ENCODE measurements at regions not wholly inside any gene's neighbourhood (a gene's known extent, or its start where the extent isn't known, plus 50 kb on each side); places are given as distances from the start of the nearest gene placed in this dataset.

GRCh38 chr10:76649254-76649653, 988.4 kb downstream of the KCNMA1 start:
- no peak for TF ChIP-seq CTCF (IDR thresholded peaks at IDR 0.05; ENCODE audit: insufficient read depth, low read depth, low read length, missing control alignments)
- no peak for DNase-seq (ENCODE audit: low read depth)
- H3K4me3 ChIP-seq (ENCODE audit: low read length), result no peak overlapping the region

DNA sequence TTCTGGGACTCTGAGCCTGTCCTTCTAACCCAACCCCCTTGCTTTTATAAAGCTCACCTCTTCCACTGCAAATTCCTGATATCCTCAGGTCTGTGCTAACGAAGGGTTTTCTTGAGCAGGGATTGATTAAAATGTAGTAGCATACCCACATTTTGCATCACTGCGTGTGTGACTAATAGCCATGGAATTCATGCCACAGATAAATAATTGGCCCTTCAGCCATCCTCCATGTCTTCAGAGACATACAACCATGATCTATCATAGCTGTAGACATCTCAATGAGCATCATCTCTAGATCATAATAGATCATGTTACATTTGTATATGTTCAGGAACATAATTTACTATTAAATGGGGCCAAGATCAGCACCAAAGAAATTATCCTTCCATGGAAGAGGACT, 990.3 kb downstream of the KCNMA1 start:
- H3K4me3 ChIP-seq (ENCODE audit: low read length), result no peak overlapping the region
- no peak for TF ChIP-seq CTCF (IDR thresholded peaks at IDR 0.05; ENCODE audit: insufficient read depth, low read depth, low read length, missing control alignments)
- no peak for DNase-seq (ENCODE audit: low read depth)

- no peak overlapping the region for H3K4me3 ChIP-seq (ENCODE audit: low read length)
- DNase-seq (ENCODE audit: low read depth), result no peak
- no peak for TF ChIP-seq CTCF (IDR thresholded peaks at IDR 0.05; ENCODE audit: insufficient read depth, low read depth, low read length, missing control alignments)
Measured at GRCh38 chr10:76645341-76645740, 992.3 kb downstream of the KCNMA1 start.

DNA sequence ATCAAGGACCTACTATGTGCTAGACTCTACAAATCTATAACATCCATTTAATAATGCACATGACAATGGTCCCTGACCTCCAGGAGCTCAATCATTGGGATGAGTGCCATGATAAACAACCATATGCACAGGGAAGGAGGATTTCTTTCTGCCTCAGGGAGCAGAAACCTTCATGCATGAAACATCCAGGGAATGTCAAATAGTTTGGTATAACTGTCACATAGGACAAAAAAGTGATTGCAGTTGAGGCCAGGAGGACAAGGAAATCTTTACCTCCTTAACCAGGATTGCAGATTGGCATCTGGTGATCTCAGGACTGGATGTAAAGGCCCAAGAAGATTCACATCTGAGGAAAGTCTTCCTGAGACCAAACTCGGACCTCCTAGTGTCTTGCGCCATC, 993.1 kb downstream of the KCNMA1 start:
- DNase-seq (ENCODE audit: low read depth), result no peak
- no peak for TF ChIP-seq CTCF (IDR thresholded peaks at IDR 0.05; ENCODE audit: insufficient read depth, low read depth, low read length, missing control alignments)
- H3K4me3 ChIP-seq (ENCODE audit: low read length), result no peak overlapping the region

GRCh38 chr10:76643511-76643911, 994.1 kb downstream of the KCNMA1 start:
- no peak for TF ChIP-seq CTCF (IDR thresholded peaks at IDR 0.05; ENCODE audit: insufficient read depth, low read depth, low read length, missing control alignments)
- no peak for DNase-seq (ENCODE audit: low read depth)
- no peak overlapping the region for H3K4me3 ChIP-seq (ENCODE audit: low read length)

GRCh38 chr10:76642358-76642757, 995.2 kb downstream of the KCNMA1 start:
- TF ChIP-seq CTCF (IDR thresholded peaks at IDR 0.05; ENCODE audit: insufficient read depth, low read depth, low read length, missing control alignments), result no peak
- DNase-seq (ENCODE audit: low read depth), result no peak
- H3K4me3 ChIP-seq (ENCODE audit: low read length), result no peak overlapping the region

GRCh38 chr10:76641215-76641614, 996.4 kb downstream of the KCNMA1 start:
- no peak overlapping the region for H3K4me3 ChIP-seq (ENCODE audit: low read length)
- no peak for DNase-seq (ENCODE audit: low read depth)
- TF ChIP-seq CTCF (IDR thresholded peaks at IDR 0.05; ENCODE audit: insufficient read depth, low read depth, low read length, missing control alignments), result no peak
